Duodenal mucosa (tissue), 2 donors: ENCODE measurements at regions not wholly inside any gene's neighbourhood (a gene's known extent, or its start where the extent isn't known, plus 50 kb on each side); places are given as distances from the start of the nearest gene placed in this dataset.

ENCODE experiments used
- H3K27ac ChIP-seq: one replicate; pipeline ENCODE4 v1.7.0; 2013; ENCODE audit warnings: low read depth, low read length
- H3K27me3 ChIP-seq, 2 donors: one replicate each; pipeline ENCODE4 v1.7.0; 2013; ENCODE audit warnings: low read length in 2 of 2, control low read depth in 1 of 2; ENCODE audit not compliant: insufficient read depth in 2 of 2, control insufficient read depth in 1 of 2
- H3K36me3 ChIP-seq, 2 donors: one replicate each; pipeline ENCODE4 v1.7.0; 2013; ENCODE audit warnings: low read length in 2 of 2, control low read depth in 1 of 2; ENCODE audit not compliant: insufficient read depth in 2 of 2, control insufficient read depth in 1 of 2
- H3K4me1 ChIP-seq, 2 donors: one replicate each; pipeline ENCODE4 v1.7.0; 2013; ENCODE audit warnings: low read length in 2 of 2, control low read depth in 1 of 2; ENCODE audit not compliant: insufficient read depth in 2 of 2, control insufficient read depth in 1 of 2
- H3K4me3 ChIP-seq, 2 donors: one replicate each; pipeline ENCODE4 v1.7.0; 2013; ENCODE audit warnings: low read length in 2 of 2, low read depth in 1 of 2
- H3K9ac ChIP-seq, 2 donors: one replicate each; pipeline ENCODE4 v1.7.0; 2013; ENCODE audit warnings: low read length in 2 of 2, low read depth in 1 of 2
- H3K9me3 ChIP-seq, 2 donors: one replicate each; pipeline ENCODE4 v1.7.0; 2013; ENCODE audit warnings: low read length in 2 of 2, control low read depth in 1 of 2; ENCODE audit not compliant: control insufficient read depth in 1 of 2

DNA sequence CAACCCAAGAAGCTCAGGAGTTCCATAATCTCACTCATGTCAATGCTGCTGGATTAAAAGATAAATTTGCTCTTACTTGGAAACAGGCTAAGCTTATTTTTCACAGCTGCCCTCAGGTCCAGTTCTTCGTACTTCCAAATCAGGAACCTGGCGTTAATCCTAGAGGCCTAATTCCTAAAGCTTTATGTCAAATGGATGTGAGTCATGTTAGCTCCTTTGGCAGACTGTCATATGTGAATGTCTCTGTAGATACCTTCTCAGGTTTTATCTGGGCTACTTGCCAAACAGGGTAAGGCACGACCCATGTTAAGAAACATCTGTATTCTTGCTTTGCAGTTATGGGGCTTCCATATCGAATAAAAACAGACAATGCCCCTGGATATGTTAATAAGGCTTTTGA is 504.6 kb downstream of the ALG10 start:
- H3K4me3 ChIP-seq, result no peak overlapping the region
- H3K9ac ChIP-seq, result no peak overlapping the region
- H3K9me3 ChIP-seq, result peaks cover 32 to 41% of the 10 kb centered on the region in 2 donors
- no peak overlapping the region for H3K27ac ChIP-seq
- H3K4me1 ChIP-seq, result no peaks in the 10 kb centered on the region
- no peaks in the 10 kb centered on the region for H3K27me3 ChIP-seq
- no peaks in the 10 kb centered on the region for H3K36me3 ChIP-seq

DNA sequence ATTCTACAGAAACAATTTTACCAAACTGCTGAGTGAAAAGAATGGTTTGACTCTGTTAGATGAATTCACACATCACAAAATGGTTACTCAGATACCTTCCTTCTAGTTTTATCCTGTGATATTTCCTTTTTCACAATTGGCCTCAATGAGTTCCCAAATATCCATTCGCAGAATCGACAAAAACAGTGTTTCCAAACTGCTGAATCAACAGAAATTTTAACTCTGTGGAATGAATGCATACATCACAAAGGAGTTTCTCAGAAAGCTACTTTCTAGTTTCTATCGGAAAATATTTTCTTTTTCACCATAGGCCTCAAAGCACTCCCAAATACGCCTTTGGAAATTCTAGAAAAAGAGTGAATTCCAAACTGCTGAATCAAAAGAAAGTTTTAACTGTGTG is 525.0 kb downstream of the ALG10 start:
- Histone ChIP-seq H3K4me1 (no peaks in the 10 kb centered on the region), H3K27me3 (no peaks in the 10 kb centered on the region), H3K9me3 (peaks cover 34 to 90% of the 10 kb centered on the region in 2 donors), H3K4me3 (no peak overlapping the region), H3K36me3 (no peaks in the 10 kb centered on the region), H3K9ac (no peak overlapping the region), H3K27ac (no peak overlapping the region)

DNA sequence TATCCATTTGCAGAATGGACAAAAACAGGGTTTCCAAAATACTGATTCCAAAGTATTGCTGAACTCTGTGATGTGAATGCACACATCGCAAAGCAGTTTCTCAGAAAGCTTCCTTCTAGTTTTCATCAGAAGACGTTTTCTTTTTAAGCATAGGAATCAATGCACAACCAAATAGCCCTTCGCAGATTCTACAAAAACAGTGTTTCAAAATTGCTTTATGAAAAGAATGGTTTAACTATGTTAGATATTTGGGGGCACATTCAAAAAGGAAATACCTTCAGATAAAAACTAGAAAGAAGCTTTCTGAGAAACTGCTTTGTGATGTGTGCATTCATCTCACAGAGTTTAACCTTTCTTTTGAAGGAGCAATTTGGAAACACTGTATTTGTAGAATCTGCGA is 569.7 kb downstream of the ALG10 start:
- Histone ChIP-seq H3K27ac (no peak overlapping the region), H3K4me1 (no peaks in the 10 kb centered on the region), H3K36me3 (no peaks in the 10 kb centered on the region), H3K4me3 (no peak overlapping the region), H3K9ac (no peak overlapping the region), H3K9me3 (peaks cover 51 to 96% of the 10 kb centered on the region in 2 donors), H3K27me3 (no peaks in the 10 kb centered on the region)

DNA sequence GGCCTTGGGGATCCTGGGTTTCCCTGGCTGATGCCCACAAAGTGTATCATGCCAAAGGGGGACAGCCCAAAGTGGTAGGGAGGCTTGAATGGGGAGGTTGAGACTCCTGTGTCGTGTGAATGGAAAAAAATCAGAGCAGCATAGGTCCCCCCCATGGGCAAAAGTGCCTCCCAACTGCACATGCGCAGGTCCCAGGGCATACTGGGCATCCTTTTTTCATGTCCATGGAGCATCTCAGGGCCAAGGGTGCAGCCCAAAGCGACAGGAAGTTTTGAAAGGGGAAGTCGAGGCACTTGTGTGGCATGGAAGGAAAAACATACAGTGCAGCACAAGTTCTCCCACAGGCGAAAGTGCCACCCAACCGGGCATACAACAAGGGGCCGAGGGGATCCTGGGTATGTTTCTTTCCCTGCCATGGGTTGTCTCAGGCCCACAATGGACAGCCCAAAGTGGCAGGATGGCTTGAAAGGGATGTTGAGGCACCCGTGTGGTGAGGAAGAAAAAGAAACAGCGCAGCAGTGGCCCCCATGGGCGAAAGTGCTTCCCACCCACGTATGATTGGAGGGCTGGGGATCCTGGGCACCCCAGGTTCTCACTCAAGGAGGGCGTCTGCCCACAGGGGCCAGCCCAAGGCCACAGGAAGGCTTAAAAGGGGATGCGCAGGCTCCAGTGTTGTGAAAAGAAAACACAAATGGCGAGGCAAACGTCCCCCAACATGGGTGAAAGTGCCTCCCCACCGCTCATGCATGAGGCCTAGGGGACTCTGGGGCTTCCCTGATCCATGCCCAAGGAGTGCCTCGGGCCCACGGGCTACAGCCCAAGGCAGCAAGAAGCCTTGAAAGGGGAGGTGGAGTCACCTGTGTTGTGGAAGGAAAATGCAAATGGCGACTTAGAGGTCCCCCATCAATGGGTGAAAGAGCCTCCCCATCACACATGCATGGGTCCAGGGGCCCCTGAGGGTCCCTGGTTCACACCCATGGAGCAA is 573.7 kb downstream of the ALG10 start:
- Histone ChIP-seq H3K9me3 (peaks cover 70 to 88% of the 10 kb centered on the region in 2 donors), H3K27ac (no peak overlapping the region), H3K4me3 (no peak overlapping the region), H3K36me3 (no peaks in the 10 kb centered on the region), H3K4me1 (no peaks in the 10 kb centered on the region), H3K9ac (no peak overlapping the region), H3K27me3 (no peaks in the 10 kb centered on the region)

DNA sequence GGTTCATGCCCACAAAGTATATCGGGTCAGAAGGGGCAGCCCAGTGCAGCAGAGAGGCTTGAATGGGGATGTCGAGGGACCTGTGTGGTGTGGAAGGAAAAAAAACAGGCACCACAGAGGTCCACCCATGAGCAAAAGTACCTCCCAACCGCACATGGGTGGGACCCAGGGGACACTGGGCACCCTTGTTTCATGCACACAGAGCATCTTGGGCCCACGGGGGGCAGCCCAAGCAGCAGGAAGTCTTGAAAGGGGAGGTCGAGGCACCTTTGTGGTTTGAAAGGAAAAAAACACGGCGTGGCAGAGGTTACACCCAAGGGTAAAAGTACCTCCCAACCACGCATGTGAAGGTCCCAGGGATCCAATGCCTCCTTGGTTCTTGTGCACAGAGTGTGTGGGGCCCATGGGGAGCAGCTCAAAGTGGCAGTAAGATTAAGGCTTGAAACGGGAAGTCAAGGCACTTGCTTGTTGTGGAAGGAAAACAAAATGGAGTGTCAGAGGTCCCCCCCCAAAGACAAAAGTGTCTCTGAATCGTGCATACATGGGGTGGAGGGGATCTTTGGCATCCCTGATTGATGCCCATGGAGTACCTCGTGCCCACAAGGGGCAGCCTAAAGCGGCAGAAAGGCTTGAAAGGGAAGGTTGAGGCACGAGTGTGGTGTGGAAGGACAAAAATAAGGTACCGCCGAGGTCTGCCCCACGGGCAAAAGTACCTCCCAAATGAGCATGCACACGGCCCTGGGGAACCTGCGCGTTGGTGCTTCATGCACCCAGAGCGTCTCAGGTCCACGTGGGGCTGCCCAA is 575.5 kb downstream of the ALG10 start:
- H3K4me1 ChIP-seq, result no peaks in the 10 kb centered on the region
- no peak overlapping the region for H3K9ac ChIP-seq
- peaks cover 72 to 82% of the 10 kb centered on the region in 2 donors for H3K9me3 ChIP-seq
- no peaks in the 10 kb centered on the region for H3K36me3 ChIP-seq
- H3K27me3 ChIP-seq, result no peaks in the 10 kb centered on the region
- no peak overlapping the region for H3K4me3 ChIP-seq
- no peak overlapping the region for H3K27ac ChIP-seq

DNA sequence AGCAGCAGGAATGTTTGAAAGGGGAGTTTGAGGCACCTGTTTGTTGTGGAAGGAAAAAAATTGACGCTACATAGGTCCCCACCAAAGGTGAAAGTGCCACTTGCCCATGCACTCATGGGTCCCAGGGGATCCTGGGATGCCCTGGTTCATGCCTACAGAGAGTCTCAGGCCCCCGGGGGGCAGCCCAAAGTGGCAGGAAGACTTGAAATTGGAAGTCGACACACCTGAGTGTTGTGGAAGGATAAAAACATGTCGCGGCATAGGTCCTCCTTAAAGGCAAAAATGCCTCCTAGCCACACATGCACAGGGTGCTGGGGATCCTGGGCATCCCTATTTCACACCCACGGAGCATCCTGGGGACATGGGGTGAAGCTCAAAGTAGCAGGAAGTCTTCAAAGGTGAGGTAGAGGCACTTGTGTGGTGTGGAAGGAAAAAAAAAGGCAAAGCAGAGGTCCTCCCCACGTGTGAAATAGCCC is 576.1 kb downstream of the ALG10 start:
- Histone ChIP-seq H3K27ac (no peak overlapping the region), H3K4me3 (no peak overlapping the region), H3K27me3 (no peaks in the 10 kb centered on the region), H3K9ac (no peak overlapping the region), H3K4me1 (no peaks in the 10 kb centered on the region), H3K36me3 (no peaks in the 10 kb centered on the region), H3K9me3 (peaks cover 76 to 82% of the 10 kb centered on the region in 2 donors)

DNA sequence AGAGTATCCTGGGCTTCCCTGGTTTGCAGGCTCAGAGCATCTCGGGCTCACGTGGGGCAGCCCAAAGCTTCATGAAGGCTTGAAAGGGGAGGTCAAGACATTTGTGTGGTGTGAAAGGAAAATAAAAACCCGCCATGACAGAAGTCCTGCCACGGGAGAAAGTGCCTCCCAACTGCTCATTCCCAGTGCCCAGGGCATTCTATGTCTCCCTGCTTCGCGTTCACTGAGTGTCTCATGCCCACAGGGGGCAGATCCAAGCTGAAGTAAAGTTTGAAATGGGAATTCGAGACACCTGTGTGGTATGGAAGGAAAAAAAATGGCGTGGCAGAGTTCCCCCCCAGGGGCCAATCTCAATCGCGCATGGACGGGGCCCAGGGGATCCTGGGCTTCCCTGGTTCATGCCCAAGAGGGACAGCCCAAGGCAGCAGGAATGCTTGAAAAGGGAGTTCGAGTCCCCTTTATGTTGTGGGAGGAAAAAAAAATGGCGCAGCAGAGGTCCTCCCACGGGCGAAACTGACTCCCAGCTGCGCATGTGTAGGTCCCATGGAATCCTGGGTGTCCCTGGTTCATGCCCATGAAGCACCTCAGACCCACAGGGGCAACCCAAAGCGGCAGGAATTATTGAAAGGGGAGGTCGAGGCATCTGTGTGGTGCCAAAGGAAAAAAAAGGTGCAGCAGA is 576.7 kb downstream of the ALG10 start:
- no peaks in the 10 kb centered on the region for H3K27me3 ChIP-seq
- H3K27ac ChIP-seq, result no peak overlapping the region
- H3K9me3 ChIP-seq, result peaks cover 82 to 84% of the 10 kb centered on the region in 2 donors

DNA sequence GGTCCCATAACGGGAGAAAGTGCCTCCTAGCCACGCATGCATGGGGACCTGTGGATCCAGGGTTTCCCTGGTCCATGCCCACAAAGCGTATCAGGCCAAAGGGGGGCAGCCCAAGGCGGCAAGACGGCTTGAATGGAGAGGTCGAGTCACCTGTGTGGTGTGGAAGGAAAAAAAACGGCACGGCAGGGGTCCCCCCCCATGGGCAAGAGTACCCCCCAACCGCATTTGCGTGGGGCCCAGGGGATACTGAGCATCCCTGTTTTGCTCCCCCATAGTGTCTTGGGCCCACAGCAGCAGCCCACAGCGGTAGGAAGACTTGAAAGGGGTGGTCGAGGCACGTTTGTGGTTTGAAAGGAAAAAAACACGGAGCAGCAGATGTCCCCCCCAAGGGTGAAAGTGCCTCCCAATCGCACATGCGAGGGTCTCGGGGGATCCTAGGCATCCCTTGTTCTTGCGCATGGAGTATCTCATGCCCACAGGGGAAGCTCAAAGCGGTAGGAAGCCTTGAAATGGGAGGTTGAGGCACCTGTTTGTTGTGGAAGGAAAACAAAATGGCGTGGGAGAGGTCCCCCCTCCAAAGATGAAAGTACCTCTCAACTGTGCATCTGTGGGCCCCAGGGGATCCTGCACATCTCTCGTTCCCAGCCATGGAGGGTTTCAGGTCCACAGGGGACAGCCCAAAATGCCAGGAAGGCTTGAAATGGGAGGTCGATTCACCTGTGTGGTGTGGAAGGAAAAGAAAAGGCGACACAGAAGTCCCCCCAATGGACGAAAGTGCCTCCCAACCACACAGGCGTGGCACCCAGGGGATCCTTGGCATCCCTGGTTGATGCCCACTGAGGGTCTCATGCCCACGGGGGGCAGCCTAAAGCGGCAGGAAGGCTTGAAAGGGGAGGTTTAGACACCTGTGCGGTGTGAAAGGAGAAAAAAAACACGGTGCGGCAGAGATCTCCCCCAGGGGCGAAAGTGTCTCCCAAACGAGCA is 577.5 kb downstream of the ALG10 start:
- Histone ChIP-seq H3K9me3 (peaks cover 84 to 85% of the 10 kb centered on the region in 2 donors), H3K4me3 (no peak overlapping the region), H3K4me1 (no peaks in the 10 kb centered on the region), H3K27me3 (no peaks in the 10 kb centered on the region), H3K27ac (no peak overlapping the region), H3K36me3 (no peaks in the 10 kb centered on the region), H3K9ac (no peak overlapping the region)

More for the DNA sequence above, 576.7 kb downstream of the ALG10 start:
- H3K36me3 ChIP-seq, result no peaks in the 10 kb centered on the region
- H3K9ac ChIP-seq, result no peak overlapping the region
- no peaks in the 10 kb centered on the region for H3K4me1 ChIP-seq
- H3K4me3 ChIP-seq, result no peak overlapping the region
